GM18499 (cell line): ENCODE measurements at regions not wholly inside any gene's neighbourhood (a gene's known extent, or its start where the extent isn't known, plus 50 kb on each side); places are given as distances from the start of the nearest gene placed in this dataset.

Experiments
- ATAC-seq: cut with Tn5 transposase; IDR thresholded peaks from one replicate; pipeline ENCODE4 v1.9.1; 2021; ENCODE audit warnings: moderate number of reproducible peaks; ENCODE audit not compliant: insufficient read depth, unreplicated experiment

- no peak for ATAC-seq
These were observed 1169.3 kb upstream of the DDX18 start for GRCh38 chr2:116645155-116645554.

GRCh38 chr2:116668691-116669090, 1145.8 kb upstream of the DDX18 start:
- no peak for ATAC-seq

GRCh38 chr2:116669782-116670181, 1144.7 kb upstream of the DDX18 start:
- ATAC-seq = no peak

- no peak for ATAC-seq
These were observed 1140.3 kb upstream of the DDX18 start for GRCh38 chr2:116674188-116674587.

GRCh38 chr2:116676776-116677175, 1137.7 kb upstream of the DDX18 start:
- no peak for ATAC-seq

- no peak for ATAC-seq
These were observed 1134.1 kb upstream of the DDX18 start for GRCh38 chr2:116680256-116680936.

- ATAC-seq = no peak
These were observed 1127.1 kb upstream of the DDX18 start for GRCh38 chr2:116687371-116687770.

- ATAC-seq = no peak
These were observed 1121.5 kb upstream of the DDX18 start for GRCh38 chr2:116692988-116693387.

GRCh38 chr2:116696223-116696622, 1118.3 kb upstream of the DDX18 start:
- ATAC-seq = no peak

- no peak for ATAC-seq
These were observed 1117.6 kb upstream of the DDX18 start for GRCh38 chr2:116696903-116697302.

GRCh38 chr2:116706396-116706795, 1108.1 kb upstream of the DDX18 start:
- no peak for ATAC-seq

- ATAC-seq = no peak
These were observed 1098.5 kb upstream of the DDX18 start for GRCh38 chr2:116716038-116716437.

GRCh38 chr2:116716444-116716843, 1098.0 kb upstream of the DDX18 start:
- no peak for ATAC-seq

- no peak for ATAC-seq
These were observed 1096.7 kb upstream of the DDX18 start for GRCh38 chr2:116717832-116718231.

GRCh38 chr2:116718451-116718850, 1096.0 kb upstream of the DDX18 start:
- no peak for ATAC-seq

- no peak for ATAC-seq
These were observed 1094.7 kb upstream of the DDX18 start for GRCh38 chr2:116719836-116720235.

GRCh38 chr2:116724550-116724949, 1089.9 kb upstream of the DDX18 start:
- no peak for ATAC-seq

- ATAC-seq = no peak
These were observed 1082.2 kb upstream of the DDX18 start for GRCh38 chr2:116732322-116732721.

GRCh38 chr2:116733699-116734098, 1080.8 kb upstream of the DDX18 start:
- ATAC-seq = no peak

GRCh38 chr2:116737951-116738350, 1076.5 kb upstream of the DDX18 start:
- ATAC-seq = no peak

- ATAC-seq = no peak
These were observed 1067.4 kb upstream of the DDX18 start for GRCh38 chr2:116747103-116747502.

GRCh38 chr2:116749994-116750393, 1064.5 kb upstream of the DDX18 start:
- no peak for ATAC-seq
